ENCODE measurements at regions not wholly inside any gene's neighbourhood (a gene's known extent, or its start where the extent isn't known, plus 50 kb on each side); places are given as distances from the start of the nearest gene placed in this dataset.

DNA sequence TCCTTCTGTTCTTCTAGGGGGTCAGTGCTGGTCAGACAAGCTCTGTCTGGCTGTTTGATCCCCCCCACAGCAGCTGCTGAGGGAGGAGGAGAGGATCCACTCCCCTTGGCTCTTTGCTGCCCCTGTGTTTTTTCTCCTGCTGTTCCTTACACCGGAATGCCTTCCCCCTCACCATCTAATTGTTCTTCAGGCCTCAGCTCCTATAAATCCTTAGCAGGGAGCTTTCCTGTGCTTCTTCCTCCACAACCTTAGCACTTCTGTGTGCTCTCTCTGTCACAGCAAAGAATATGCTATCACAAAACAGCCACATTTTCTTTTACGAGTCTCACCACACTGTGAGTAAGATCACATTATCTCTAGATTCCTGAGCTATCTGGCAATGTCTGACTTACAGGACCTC lies 196.6 kb downstream of the OTOR start:
- DNase-seq (ENCODE audit: low read depth, low spot score) (no peak), FAIRE-seq (no peak)
- no TSS peak for BruUV-seq (replicated peaks)
- ChIA-PET CTCF (no interaction called here), POLR2A (no interaction called here)
- H3K36me3 ChIP-seq (ENCODE audit: control insufficient read depth in 2 of 2, extremely low read depth in 1 of 2, insufficient read depth in 2 of 2, low read length in 2 of 2) = no peaks in the 10 kb centered on the region
- no peaks in the 10 kb centered on the region for H3K4me1 ChIP-seq (ENCODE audit: control insufficient read depth, extremely low read depth, insufficient read depth, low read length)
- H3K27ac ChIP-seq (ENCODE audit: insufficient read depth, low read depth, low read length) = no peak overlapping the region
- dilution Hi-C loops (cut with MboI; ENCODE audit: extremely low pct_ligation_motif_present, low sequenced_read_pairs) (no loop called here), intact Hi-C loops (cut with micrococcal nuclease) (no loop called here)
- no peak overlapping the region for H3K4me3 ChIP-seq (replicated peaks in 1 of 3; ENCODE audit: insufficient read depth in 1 of 3, low read depth in 1 of 3, low read length in 3 of 3)
- H3K9ac ChIP-seq (replicated peaks; ENCODE audit: extremely low read depth, insufficient read depth, low read length) = no peak overlapping the region
- H3K4me2 ChIP-seq (ENCODE audit: insufficient read depth, low read length) = no peak overlapping the region
- H3K27me3 ChIP-seq (ENCODE audit: control insufficient read depth in 2 of 2, insufficient read depth in 2 of 2, low read length in 2 of 2) = no peaks in the 10 kb centered on the region
- H3K9me3 ChIP-seq (replicated peaks; ENCODE audit: control insufficient read depth, insufficient read depth, low read length) = peaks cover 2% of the 10 kb centered on the region
- H4K20me1 ChIP-seq (replicated peaks; ENCODE audit: control insufficient read depth, extremely low read depth, insufficient read depth, low read length) = no peaks in the 10 kb centered on the region
- no peaks in the 10 kb centered on the region for H3K9me1 ChIP-seq (replicated peaks; ENCODE audit: control insufficient read depth, extremely low read depth, insufficient read depth, low read length)
- no peaks in the 10 kb centered on the region for H3K79me2 ChIP-seq (ENCODE audit: control insufficient read depth, insufficient read depth, low read length)
- TF ChIP-seq JUN (IDR thresholded peaks at IDR 0.05; ENCODE audit: borderline replicate concordance, insufficient read depth, insufficient read length, low read depth) (no peak), POLR2AphosphoS5 (IDR thresholded peaks at IDR 0.05; ENCODE audit: insufficient read depth, low read depth, low read length) (no peak), POLR2A (IDR thresholded peaks at IDR 0.05; ENCODE audit: low read depth, low read length) (no peak), EZH2 (IDR thresholded peaks at IDR 0.05; ENCODE audit: borderline replicate concordance, low read depth, low read length, severe bottlenecking) (no peak), GATA2 (IDR thresholded peaks at IDR 0.05; ENCODE audit: insufficient read depth, insufficient read length, low read depth, low read length) (no peak), FOS (IDR thresholded peaks at IDR 0.05; ENCODE audit: borderline replicate concordance, insufficient read depth, low read length) (no peak), MYC (IDR thresholded peaks at IDR 0.05; ENCODE audit: low read depth, low read length) (no peak)
- TF ChIP-seq, protein P1, sequence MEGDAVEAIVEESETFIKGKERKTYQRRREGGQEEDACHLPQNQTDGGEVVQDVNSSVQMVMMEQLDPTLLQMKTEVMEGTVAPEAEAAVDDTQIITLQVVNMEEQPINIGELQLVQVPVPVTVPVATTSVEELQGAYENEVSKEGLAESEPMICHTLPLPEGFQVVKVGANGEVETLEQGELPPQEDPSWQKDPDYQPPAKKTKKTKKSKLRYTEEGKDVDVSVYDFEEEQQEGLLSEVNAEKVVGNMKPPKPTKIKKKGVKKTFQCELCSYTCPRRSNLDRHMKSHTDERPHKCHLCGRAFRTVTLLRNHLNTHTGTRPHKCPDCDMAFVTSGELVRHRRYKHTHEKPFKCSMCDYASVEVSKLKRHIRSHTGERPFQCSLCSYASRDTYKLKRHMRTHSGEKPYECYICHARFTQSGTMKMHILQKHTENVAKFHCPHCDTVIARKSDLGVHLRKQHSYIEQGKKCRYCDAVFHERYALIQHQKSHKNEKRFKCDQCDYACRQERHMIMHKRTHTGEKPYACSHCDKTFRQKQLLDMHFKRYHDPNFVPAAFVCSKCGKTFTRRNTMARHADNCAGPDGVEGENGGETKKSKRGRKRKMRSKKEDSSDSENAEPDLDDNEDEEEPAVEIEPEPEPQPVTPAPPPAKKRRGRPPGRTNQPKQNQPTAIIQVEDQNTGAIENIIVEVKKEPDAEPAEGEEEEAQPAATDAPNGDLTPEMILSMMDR (IDR thresholded peaks at IDR 0.05; ENCODE audit: extremely low read depth in 1 of 2, insufficient read depth in 1 of 2, low read depth in 1 of 2, low read length in 2 of 2) = no peak
- TF ChIP-seq, protein P2, sequence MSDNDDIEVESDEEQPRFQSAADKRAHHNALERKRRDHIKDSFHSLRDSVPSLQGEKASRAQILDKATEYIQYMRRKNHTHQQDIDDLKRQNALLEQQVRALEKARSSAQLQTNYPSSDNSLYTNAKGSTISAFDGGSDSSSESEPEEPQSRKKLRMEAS (IDR thresholded peaks at IDR 0.05; ENCODE audit: insufficient read depth, insufficient read length) = no peak
- no peak overlapping the region for H2AFZ ChIP-seq (ENCODE audit: low read depth, low read length)
